OCI-LY7 (cell line): ENCODE measurements at regions not wholly inside any gene's neighbourhood (a gene's known extent, or its start where the extent isn't known, plus 50 kb on each side); places are given as distances from the start of the nearest gene placed in this dataset.

Experiments
- BruUV-seq: library from RNA; stranded (reverse); fragments of 400-500 nt; replicated peaks from 2 replicates; lab custom pipeline; 2021; lab: Mats Ljungman, UMichigan
- CTCF ChIA-PET: fragments of 300-600 bp; sonication (Branson Sonifier 250); formaldehyde crosslinking; loops from one replicate; lab custom pipeline; 2022; ENCODE audit warnings: antibody characterized with exemption; ENCODE audit not compliant: unreplicated experiment; lab: Charles Lee
- POLR2A ChIA-PET: fragments of 300-600 bp; sonication (Branson Sonifier 250); formaldehyde crosslinking; loops from one replicate; lab custom pipeline; 2022; ENCODE audit warnings: antibody characterized with exemption; lab: Charles Lee
- DNase-seq: peaks from one replicate; pipeline ENCODE4 v3.0.0-alpha.2; 2015; ENCODE audit warnings: low spot score
- H2AFZ ChIP-seq: fragments of 200-600 bp; sonication (generic), shearing (Covaris generic); 2 replicates; pipeline ENCODE4 v1.6.1; 2014; ENCODE audit warnings: mild to moderate bottlenecking, antibody characterized with exemption, low read length, moderate library complexity
- H3K27ac ChIP-seq: fragments of 200-600 bp; sonication (generic); 2 replicates; pipeline ENCODE4 v1.5.1; 2014; ENCODE audit warnings: mixed run types, low read depth, mild to moderate bottlenecking, moderate library complexity, low read length, inconsistent platforms; ENCODE audit not compliant: poor library complexity, severe bottlenecking
- H3K36me3 ChIP-seq: fragments of 200-600 bp; sonication (generic); 2 replicates; pipeline ENCODE4 v1.6.1; 2014; ENCODE audit warnings: mild to moderate bottlenecking, antibody characterized with exemption, low read length, moderate library complexity, mixed read lengths; ENCODE audit not compliant: insufficient read depth
- H3K4me1 ChIP-seq: fragments of 200-600 bp; sonication (generic); 2 replicates; pipeline ENCODE4 v1.5.1; 2014; ENCODE audit warnings: mild to moderate bottlenecking, low read length; ENCODE audit not compliant: insufficient read depth, poor library complexity, severe bottlenecking
- H3K4me2 ChIP-seq: fragments of 200-600 bp; sonication (generic); 2 replicates; pipeline ENCODE4 v1.6.1; 2014; ENCODE audit warnings: mild to moderate bottlenecking, low read length
- H3K4me3 ChIP-seq: fragments of 200-600 bp; sonication (generic); 2 replicates; pipeline ENCODE4 v1.5.1; 2014; ENCODE audit warnings: mild to moderate bottlenecking, low read depth, low read length; ENCODE audit not compliant: poor library complexity, severe bottlenecking
- H3K79me2 ChIP-seq: fragments of 200-600 bp; sonication (generic); 2 replicates; pipeline ENCODE4 v1.6.1; 2016; ENCODE audit warnings: low read depth, mild to moderate bottlenecking, low read length, moderate library complexity, mixed read lengths; ENCODE audit not compliant: insufficient read depth
- H3K9me2 ChIP-seq: fragments of 200-600 bp; sonication (generic); 2 replicates; pipeline ENCODE4 v1.6.1; 2016; ENCODE audit warnings: mild to moderate bottlenecking, low read length, mixed read lengths; ENCODE audit not compliant: insufficient read depth
- H3K9me3 ChIP-seq: fragments of 200-600 bp; sonication (generic); 2 replicates; pipeline ENCODE4 v1.6.1; 2014; ENCODE audit warnings: mild to moderate bottlenecking, mixed run types, low read length, mixed read lengths
- H4K20me1 ChIP-seq: fragments of 200-600 bp; sonication (generic); 2 replicates; pipeline ENCODE4 v1.6.1; 2014; ENCODE audit warnings: mild to moderate bottlenecking, antibody characterized with exemption, low read length, moderate library complexity, mixed read lengths; ENCODE audit not compliant: insufficient read depth
- EZH2phosphoT487 ChIP-seq: fragments of 200-600 bp; sonication (generic); IDR thresholded peaks from 2 replicates; pipeline ENCODE4 v1.6.1; 2018; ENCODE audit warnings: low read depth, borderline replicate concordance, mild to moderate bottlenecking, mixed run types, antibody characterized with exemption, low read length, moderate library complexity, mixed read lengths
- intact Hi-C: fragments of 100-400 bp; cut with micrococcal nuclease; formaldehyde crosslinking; loops from one replicate; pipeline ENCODE4 v1.10.0; 2022; ENCODE audit not compliant: unreplicated experiment
- TF ChIP-seq, protein P1 (sequence below): fragments of 200-600 bp; sonication (generic); conservative IDR thresholded peaks from 2 replicates; pipeline ENCODE4 v1.5.1; 2014; ENCODE audit warnings: mild to moderate bottlenecking, antibody characterized with exemption, low read length, moderate library complexity, mixed read lengths

GRCh38 chr3:117666812-117667211, 957.2 kb downstream of the TUSC7 start:
- ChIA-PET POLR2A (interaction anchor here (0.9 to 1.4 kb wide), 5 partner anchors 9 to 28 kb away, joined by 3 to 5 read pairs (median 3); no protein-coding TSS in a partner anchor), CTCF (no interaction called here)
- no peak overlapping the region for H3K4me2 ChIP-seq
- intact Hi-C loops: no loop called here
- TF ChIP-seq, protein P1, sequence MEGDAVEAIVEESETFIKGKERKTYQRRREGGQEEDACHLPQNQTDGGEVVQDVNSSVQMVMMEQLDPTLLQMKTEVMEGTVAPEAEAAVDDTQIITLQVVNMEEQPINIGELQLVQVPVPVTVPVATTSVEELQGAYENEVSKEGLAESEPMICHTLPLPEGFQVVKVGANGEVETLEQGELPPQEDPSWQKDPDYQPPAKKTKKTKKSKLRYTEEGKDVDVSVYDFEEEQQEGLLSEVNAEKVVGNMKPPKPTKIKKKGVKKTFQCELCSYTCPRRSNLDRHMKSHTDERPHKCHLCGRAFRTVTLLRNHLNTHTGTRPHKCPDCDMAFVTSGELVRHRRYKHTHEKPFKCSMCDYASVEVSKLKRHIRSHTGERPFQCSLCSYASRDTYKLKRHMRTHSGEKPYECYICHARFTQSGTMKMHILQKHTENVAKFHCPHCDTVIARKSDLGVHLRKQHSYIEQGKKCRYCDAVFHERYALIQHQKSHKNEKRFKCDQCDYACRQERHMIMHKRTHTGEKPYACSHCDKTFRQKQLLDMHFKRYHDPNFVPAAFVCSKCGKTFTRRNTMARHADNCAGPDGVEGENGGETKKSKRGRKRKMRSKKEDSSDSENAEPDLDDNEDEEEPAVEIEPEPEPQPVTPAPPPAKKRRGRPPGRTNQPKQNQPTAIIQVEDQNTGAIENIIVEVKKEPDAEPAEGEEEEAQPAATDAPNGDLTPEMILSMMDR: no peak
- TF ChIP-seq EZH2phosphoT487: no peak
- no peaks in the 10 kb centered on the region for H3K79me2 ChIP-seq
- H2AFZ ChIP-seq: no peak overlapping the region
- no peak for DNase-seq
- BruUV-seq: no TSS peak
- H3K4me1 ChIP-seq: no peaks in the 10 kb centered on the region
- no peaks in the 10 kb centered on the region for H3K9me2 ChIP-seq
- H4K20me1 ChIP-seq: no peaks in the 10 kb centered on the region
- no peak overlapping the region for H3K4me3 ChIP-seq
- no peaks in the 10 kb centered on the region for H3K36me3 ChIP-seq
- H3K27ac ChIP-seq: no peak overlapping the region
- no peaks in the 10 kb centered on the region for H3K9me3 ChIP-seq

DNA sequence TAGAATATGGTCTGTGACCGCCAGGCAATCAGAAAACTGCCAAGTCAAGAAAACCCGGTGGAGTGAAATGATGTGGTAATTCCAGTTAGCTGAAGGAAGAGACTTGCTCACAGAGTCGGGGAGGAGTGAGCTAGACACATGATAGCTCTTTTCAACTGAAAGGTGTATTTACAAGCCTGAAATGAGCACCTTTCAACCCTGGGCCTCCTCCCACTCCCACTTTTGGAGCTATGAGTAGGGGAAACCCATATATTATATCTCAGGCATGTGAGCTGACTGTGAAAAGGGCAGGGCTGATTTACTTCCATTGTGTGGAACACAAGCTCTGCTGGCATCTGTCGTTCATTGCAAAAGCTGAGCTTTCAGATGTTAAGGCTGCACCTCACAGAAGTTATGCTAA, 960.2 kb downstream of the TUSC7 start:
- Histone ChIP-seq H3K27ac (no peak overlapping the region), H3K79me2 (no peaks in the 10 kb centered on the region), H2AFZ (no peak overlapping the region), H3K4me3 (no peak overlapping the region), H3K4me1 (no peaks in the 10 kb centered on the region), H4K20me1 (no peaks in the 10 kb centered on the region), H3K36me3 (no peaks in the 10 kb centered on the region), H3K4me2 (no peak overlapping the region), H3K9me2 (no peaks in the 10 kb centered on the region), H3K9me3 (no peaks in the 10 kb centered on the region)
- POLR2A ChIA-PET: interaction anchor here (0.7 kb wide), 1 partner anchor 79 kb away, joined by 3 read pairs; no protein-coding TSS in a partner anchor
- TF ChIP-seq EZH2phosphoT487: no peak
- TF ChIP-seq, protein P1: no peak
- CTCF ChIA-PET: no interaction called here
- no TSS peak for BruUV-seq
- DNase-seq: no peak
- intact Hi-C loops: no loop called here

DNA sequence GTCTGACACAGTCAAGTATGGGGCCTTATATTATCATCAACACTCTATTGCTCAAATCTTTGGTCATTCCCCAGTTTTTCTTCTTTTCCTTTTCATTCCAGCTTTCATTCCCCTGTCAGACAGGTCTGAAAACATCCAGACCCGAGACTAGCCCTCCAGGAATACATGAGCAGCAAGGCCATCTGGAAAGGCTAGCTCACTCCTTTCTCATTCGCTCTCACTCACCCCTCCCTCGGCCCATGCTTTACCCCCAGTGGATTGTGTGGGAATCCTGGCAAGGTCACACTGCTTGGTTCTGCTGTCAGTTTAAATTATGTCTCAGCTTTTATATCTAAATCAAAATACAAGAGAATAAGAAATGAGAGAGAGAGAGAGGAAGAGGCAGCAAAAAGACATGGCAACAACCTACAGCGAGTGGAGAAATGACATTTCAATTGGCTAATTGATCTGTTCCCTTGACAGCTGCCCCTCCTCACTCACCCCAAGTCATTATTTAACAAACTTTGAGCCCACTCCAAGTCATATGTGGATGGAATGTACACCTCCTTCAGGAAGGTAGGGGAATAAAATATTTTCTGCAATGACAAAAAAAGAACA, 962.2 kb downstream of the TUSC7 start:
- Histone ChIP-seq H3K9me3 (no peaks in the 10 kb centered on the region), H3K79me2 (no peaks in the 10 kb centered on the region), H3K9me2 (no peaks in the 10 kb centered on the region), H3K4me2 (no peak overlapping the region), H2AFZ (no peak overlapping the region), H4K20me1 (no peaks in the 10 kb centered on the region), H3K4me1 (no peaks in the 10 kb centered on the region), H3K36me3 (no peaks in the 10 kb centered on the region), H3K27ac (no peak overlapping the region), H3K4me3 (no peak overlapping the region)
- no peak for TF ChIP-seq EZH2phosphoT487
- TF ChIP-seq, protein P1: no peak
- DNase-seq: no peak
- intact Hi-C loops: no loop called here
- POLR2A ChIA-PET: interaction anchor here (0.6 kb wide), 1 partner anchor 390 kb away, joined by 3 read pairs; no protein-coding TSS in a partner anchor
- CTCF ChIA-PET: no interaction called here
- no TSS peak for BruUV-seq
